Mucosa of descending colon (tissue), 3 donors: ENCODE measurements at regions not wholly inside any gene's neighbourhood (a gene's known extent, or its start where the extent isn't known, plus 50 kb on each side); places are given as distances from the start of the nearest gene placed in this dataset.

ENCODE experiments used
- ATAC-seq: fragments of 200-7000 bp; cut with Tn5 transposase; one replicate; pipeline ENCODE4 v1.9.1; 2020; ENCODE audit warnings: mild to moderate bottlenecking, moderate library complexity
- DNase-seq, 3 donors: peaks; one replicate each; pipeline ENCODE4 v3.0.0-alpha.2; 2020
- H3K36me3 ChIP-seq: fragments of 200-600 bp; one replicate; pipeline ENCODE4 v1.8.0; 2021; ENCODE audit warnings: low read depth, mild to moderate bottlenecking
- H3K4me1 ChIP-seq: fragments of 200-600 bp; one replicate; pipeline ENCODE4 v1.8.0; 2021; ENCODE audit warnings: low read depth, mild to moderate bottlenecking
- H3K4me3 ChIP-seq: fragments of 200-600 bp; one replicate; pipeline ENCODE4 v1.8.0; 2021; ENCODE audit warnings: mild to moderate bottlenecking
- H3K9me3 ChIP-seq: fragments of 200-600 bp; one replicate; pipeline ENCODE4 v1.8.0; 2021; ENCODE audit warnings: mild to moderate bottlenecking
- CTCF ChIP-seq: fragments of 200-600 bp; IDR thresholded peaks from one replicate; pipeline ENCODE4 v1.8.0; 2022; ENCODE audit warnings: antibody characterized with exemption, mild to moderate bottlenecking
- intact Hi-C, 2 donors: fragments of 100-400 bp; cut with DNase I in 1 of 2; cut with micrococcal nuclease in 1 of 2; formaldehyde crosslinking; loops; one replicate each; pipeline versions ENCODE4 v1.11.0 to v1.11.1; 2022; cut with DNase I, micrococcal nuclease
- donor health status: DM: no; HTN: no; CAD: no; lungs with moderate emphysema.
- donor health status: DM: no; HTN: no; CAD: no.
- donor health status: DM: no; HTN: yes; CAD: no.

- DNase-seq (no peak), ATAC-seq (no peak)
- TF ChIP-seq CTCF: no peak
- Histone ChIP-seq H3K9me3 (no peaks in the 10 kb centered on the region), H3K36me3 (no peaks in the 10 kb centered on the region), H3K4me1 (no peaks in the 10 kb centered on the region), H3K4me3 (no peak overlapping the region)
- intact Hi-C loops: no loop called here
Observed at GRCh38 chr13:84774111-84774510, 891.8 kb upstream of the SLITRK1 start.

GRCh38 chr13:84760956-84761355, 878.7 kb upstream of the SLITRK1 start:
- H3K36me3 ChIP-seq: no peaks in the 10 kb centered on the region
- no peaks in the 10 kb centered on the region for H3K4me1 ChIP-seq
- no peak for TF ChIP-seq CTCF
- ATAC-seq: no peak
- H3K9me3 ChIP-seq: peaks cover 3% of the 10 kb centered on the region
- H3K4me3 ChIP-seq: no peak overlapping the region
- intact Hi-C loops: no loop called here
- no peak for DNase-seq

GRCh38 chr13:84749126-84749525, 866.9 kb upstream of the SLITRK1 start:
- DNase-seq (no peak), ATAC-seq (no peak)
- TF ChIP-seq CTCF: no peak
- no peaks in the 10 kb centered on the region for H3K4me1 ChIP-seq
- no peaks in the 10 kb centered on the region for H3K9me3 ChIP-seq
- intact Hi-C loops: no loop called here
- no peaks in the 10 kb centered on the region for H3K36me3 ChIP-seq
- no peak overlapping the region for H3K4me3 ChIP-seq

- H3K4me1 ChIP-seq: no peaks in the 10 kb centered on the region
- intact Hi-C loops: no loop called here
- no peak for DNase-seq
- no peak overlapping the region for H3K4me3 ChIP-seq
- no peak for ATAC-seq
- no peak for TF ChIP-seq CTCF
- H3K9me3 ChIP-seq: no peaks in the 10 kb centered on the region
- H3K36me3 ChIP-seq: no peaks in the 10 kb centered on the region
Observed at GRCh38 chr13:84745051-84745551, 862.8 kb upstream of the SLITRK1 start.

- Histone ChIP-seq H3K36me3 (no peaks in the 10 kb centered on the region), H3K4me1 (no peaks in the 10 kb centered on the region), H3K9me3 (no peaks in the 10 kb centered on the region), H3K4me3 (no peak overlapping the region)
- no peak for TF ChIP-seq CTCF
- intact Hi-C loops: no loop called here
- no peak for DNase-seq
- ATAC-seq: no peak
Observed at GRCh38 chr13:84744203-84744602, 861.9 kb upstream of the SLITRK1 start.

GRCh38 chr13:84741253-84741652, 859.0 kb upstream of the SLITRK1 start:
- DNase-seq: no peak
- H3K4me1 ChIP-seq: no peaks in the 10 kb centered on the region
- H3K9me3 ChIP-seq: no peaks in the 10 kb centered on the region
- intact Hi-C loops: no loop called here
- no peaks in the 10 kb centered on the region for H3K36me3 ChIP-seq
- TF ChIP-seq CTCF: no peak
- ATAC-seq: no peak
- no peak overlapping the region for H3K4me3 ChIP-seq
